Esophagus squamous epithelium (tissue), 5 donors: ENCODE measurements at regions not wholly inside any gene's neighbourhood (a gene's known extent, or its start where the extent isn't known, plus 50 kb on each side); places are given as distances from the start of the nearest gene placed in this dataset.

ENCODE experiments used
- DNase-seq: peaks from one replicate; lab custom pipeline; 2025; lab: John Stamatoyannopoulos, UW
- H3K27ac ChIP-seq, 4 donors: fragments of 200-600 bp; sonication (generic); one replicate each; pipeline ENCODE4 v1.5.1; 2016 to 2019; ENCODE audit warnings: mild to moderate bottlenecking in 1 of 4
- H3K27me3 ChIP-seq, 4 donors: fragments of 200-600 bp; sonication (generic); 1 replicate in 3 of 4; 2 replicates in 1 of 4; pipeline versions ENCODE4 v1.5.1 to v1.6.0; 2017 to 2021; ENCODE audit warnings: antibody characterized with exemption in 1 of 4
- H3K36me3 ChIP-seq, 3 donors: fragments of 200-600 bp; sonication (generic); one replicate each; pipeline ENCODE4 v1.5.1; 2016 to 2019
- H3K4me1 ChIP-seq, 3 donors: fragments of 200-600 bp; sonication (generic); one replicate each; pipeline ENCODE4 v1.5.1; 2017 to 2019
- H3K4me3 ChIP-seq, 4 donors: fragments of 200-600 bp; sonication (generic); 1 replicate in 3 of 4; 2 replicates in 1 of 4; pipeline ENCODE4 v1.5.1; 2016 to 2019; ENCODE audit warnings: mild to moderate bottlenecking in 2 of 4, moderate library complexity in 1 of 4
- H3K9me3 ChIP-seq, 3 donors: fragments of 200-600 bp; sonication (generic); one replicate each; pipeline ENCODE4 v1.5.1; 2016 to 2019
- CTCF ChIP-seq, 6 experiments: fragments of 450-650 bp in 4 of 6; fragments of 200-600 bp in 2 of 6; sonication (generic) in 2 of 6; IDR thresholded peaks; one replicate each; pipeline ENCODE4 v1.5.1; 2016 to 2019; ENCODE audit warnings: antibody characterized with exemption in 6 of 6, mild to moderate bottlenecking in 4 of 6, moderate library complexity in 4 of 6
- POLR2A ChIP-seq, 4 donors: fragments of 450-650 bp; IDR thresholded peaks; one replicate each; pipeline ENCODE4 v1.6.1; 2017; ENCODE audit warnings: antibody characterized with exemption in 4 of 4, mild to moderate bottlenecking in 4 of 4, moderate library complexity in 3 of 4
- WGBS, 2 donors: methylation state at CpG; one replicate each; pipeline ENCODE4 v1.1.5; 2018; 5-methylcytosine and 5-hydroxymethylcytosine counted together
- intact Hi-C: fragments of 100-400 bp; cut with DNase I; formaldehyde crosslinking; loops from one replicate; pipeline ENCODE4 v1.15.0; 2022
- donor health status: DM: yes; HTN: yes; CAD: no.

DNA sequence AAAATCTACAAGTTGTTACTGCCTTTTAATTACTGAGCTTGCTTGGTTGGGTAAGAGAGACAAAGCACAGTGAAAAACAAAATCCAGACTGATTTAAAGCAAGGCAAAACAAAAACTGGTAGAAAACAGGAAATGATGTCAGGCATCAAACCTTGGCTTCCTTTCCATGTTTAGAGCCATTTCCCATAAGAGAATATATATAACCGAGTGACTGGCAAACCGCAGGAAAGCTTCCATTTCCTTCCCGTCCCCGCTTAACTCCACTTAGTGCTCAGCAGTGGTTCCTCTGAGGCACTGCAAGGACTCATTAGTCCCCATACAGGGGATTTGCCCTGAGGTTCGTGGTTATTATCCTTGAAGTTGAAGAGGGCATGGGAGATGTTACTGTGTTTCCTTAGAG is 446.3 kb downstream of the LPIN1 start:
- Histone ChIP-seq H3K4me3 (no peak overlapping the region), H3K9me3 (no peaks in the 10 kb centered on the region), H3K4me1 (no peaks in the 10 kb centered on the region), H3K36me3 (no peaks in the 10 kb centered on the region), H3K27ac (peak overlapping the region in 2 of 4 donors; percentile 15 to 45), H3K27me3 (no peaks in the 10 kb centered on the region)
- intact Hi-C loops, result no loop called here
- no peak for DNase-seq
- 54 to 58% methylated on average over 5 of the region's 5 CpGs for WGBS, 2 donors
- TF ChIP-seq CTCF (IDR thresholded peaks at IDR 0.05), result no peak
- no peak for TF ChIP-seq POLR2A (IDR thresholded peaks at IDR 0.05)

DNA sequence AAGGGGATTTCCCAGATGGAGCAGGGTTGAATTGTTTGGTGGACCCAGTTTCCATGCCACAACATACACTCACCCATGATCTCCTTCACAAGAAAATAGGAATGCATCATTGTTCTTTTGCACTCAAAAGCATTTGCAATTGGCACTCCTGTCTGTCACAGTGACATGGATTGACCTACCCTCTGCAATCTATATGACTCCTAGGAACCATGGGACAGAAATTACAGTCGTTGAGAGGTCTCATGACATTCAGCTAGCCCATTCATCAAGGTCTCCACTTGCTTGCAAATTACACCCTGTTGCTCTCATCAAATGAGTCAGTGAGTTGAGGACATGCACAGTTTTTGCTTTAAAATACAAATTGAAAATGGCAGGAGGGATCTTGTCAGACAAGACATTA is 448.5 kb downstream of the LPIN1 start:
- DNase-seq, result no peak
- TF ChIP-seq CTCF (IDR thresholded peaks at IDR 0.05), result no peak
- no peak for TF ChIP-seq POLR2A (IDR thresholded peaks at IDR 0.05)
- Histone ChIP-seq H3K9me3 (no peaks in the 10 kb centered on the region), H3K4me3 (no peak overlapping the region), H3K27ac (no peak overlapping the region), H3K4me1 (peaks cover 0 to 1% (median 0%) of the 10 kb centered on the region in 3 donors), H3K27me3 (no peaks in the 10 kb centered on the region), H3K36me3 (no peaks in the 10 kb centered on the region)
- intact Hi-C loops, result no loop called here
- whole genome bisulfite sequencing, 2 donors, result 60 to 89% methylated on average over 1 of the region's 1 CpG

DNA sequence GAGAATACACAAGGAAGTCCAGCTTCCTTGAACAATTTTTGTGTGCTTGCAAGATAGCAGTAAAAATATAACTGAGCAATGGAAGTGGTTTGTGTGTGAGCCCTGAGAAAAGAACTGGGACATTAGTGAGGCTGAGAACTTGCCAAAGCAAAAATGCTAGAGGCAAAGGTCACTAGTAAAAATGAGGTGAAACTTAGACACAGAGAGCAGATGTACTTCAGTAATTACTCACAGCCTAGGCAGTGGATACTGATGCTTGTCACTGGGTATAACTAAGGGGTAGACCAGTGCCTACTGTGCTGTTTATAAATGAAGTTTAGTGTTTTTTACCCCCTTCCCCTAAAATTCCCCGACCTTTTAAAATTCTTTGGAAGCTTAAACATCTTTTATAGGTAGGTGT is 450.1 kb downstream of the LPIN1 start:
- no peak overlapping the region for H3K27ac ChIP-seq
- no peak for DNase-seq
- no peaks in the 10 kb centered on the region for H3K27me3 ChIP-seq
- intact Hi-C loops, result no loop called here
- no peak overlapping the region for H3K4me3 ChIP-seq
- TF ChIP-seq CTCF (IDR thresholded peaks at IDR 0.05), result no peak
- TF ChIP-seq POLR2A (IDR thresholded peaks at IDR 0.05), result no peak
- peaks cover 0 to 4% (median 0%) of the 10 kb centered on the region in 3 donors for H3K4me1 ChIP-seq
- 89 to 100% methylated on average over 1 of the region's 1 CpG for WGBS, 2 donors
- no peaks in the 10 kb centered on the region for H3K9me3 ChIP-seq
- H3K36me3 ChIP-seq, result no peaks in the 10 kb centered on the region

DNA sequence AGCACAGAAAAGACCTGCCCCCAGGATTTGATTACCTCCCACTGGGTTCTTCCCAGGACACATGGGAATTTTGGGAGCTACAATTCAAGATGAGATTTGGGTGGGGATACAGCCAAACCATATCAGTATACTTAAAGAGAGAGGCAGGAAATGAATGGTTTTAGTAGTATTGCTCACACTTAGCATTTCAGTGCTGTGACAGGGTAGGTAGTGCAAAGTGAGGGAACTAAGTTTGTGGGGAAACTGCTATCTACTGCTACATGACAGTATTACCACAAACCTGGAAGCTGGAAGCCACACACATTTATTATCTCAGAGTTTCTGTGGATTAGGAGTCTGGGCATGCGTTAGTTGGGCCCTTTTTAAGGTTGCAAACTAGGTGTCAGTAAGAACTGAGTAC is 450.7 kb downstream of the LPIN1 start:
- Histone ChIP-seq H3K36me3 (no peaks in the 10 kb centered on the region), H3K9me3 (no peaks in the 10 kb centered on the region), H3K27ac (no peak overlapping the region), H3K4me1 (peaks cover 0 to 4% (median 0%) of the 10 kb centered on the region in 3 donors), H3K4me3 (no peak overlapping the region), H3K27me3 (no peaks in the 10 kb centered on the region)
- TF ChIP-seq CTCF (IDR thresholded peaks at IDR 0.05), result no peak
- no peak for TF ChIP-seq POLR2A (IDR thresholded peaks at IDR 0.05)
- no peak for DNase-seq
- intact Hi-C loops, result no loop called here
- 100% methylated on average over 1 of the region's 1 CpG; no CpG with 5 or more reads in 1 of the 2 donors for WGBS, 2 donors

- H3K4me3 ChIP-seq, result no peak overlapping the region
- H3K27me3 ChIP-seq, result no peaks in the 10 kb centered on the region
- intact Hi-C loops, result no loop called here
- H3K4me1 ChIP-seq, result peaks cover 0 to 4% (median 0%) of the 10 kb centered on the region in 3 donors
- H3K36me3 ChIP-seq, result no peaks in the 10 kb centered on the region
- TF ChIP-seq CTCF (IDR thresholded peaks at IDR 0.05) (no peak), POLR2A (IDR thresholded peaks at IDR 0.05) (no peak)
- no peak overlapping the region for H3K27ac ChIP-seq
- no peak for DNase-seq
- 70 to 74% methylated on average over 4 to 7 of the region's 8 CpGs for WGBS, 2 donors
- H3K9me3 ChIP-seq, result no peaks in the 10 kb centered on the region
These were observed 453.2 kb downstream of the LPIN1 start for GRCh38 chr2:12199491-12200211.
